ENCODE measurements at regions not wholly inside any gene's neighbourhood (a gene's known extent, or its start where the extent isn't known, plus 50 kb on each side); places are given as distances from the start of the nearest gene placed in this dataset.
A peak's percentile ranks its signal among the peaks of the same experiment; 100 is the strongest.

DNA sequence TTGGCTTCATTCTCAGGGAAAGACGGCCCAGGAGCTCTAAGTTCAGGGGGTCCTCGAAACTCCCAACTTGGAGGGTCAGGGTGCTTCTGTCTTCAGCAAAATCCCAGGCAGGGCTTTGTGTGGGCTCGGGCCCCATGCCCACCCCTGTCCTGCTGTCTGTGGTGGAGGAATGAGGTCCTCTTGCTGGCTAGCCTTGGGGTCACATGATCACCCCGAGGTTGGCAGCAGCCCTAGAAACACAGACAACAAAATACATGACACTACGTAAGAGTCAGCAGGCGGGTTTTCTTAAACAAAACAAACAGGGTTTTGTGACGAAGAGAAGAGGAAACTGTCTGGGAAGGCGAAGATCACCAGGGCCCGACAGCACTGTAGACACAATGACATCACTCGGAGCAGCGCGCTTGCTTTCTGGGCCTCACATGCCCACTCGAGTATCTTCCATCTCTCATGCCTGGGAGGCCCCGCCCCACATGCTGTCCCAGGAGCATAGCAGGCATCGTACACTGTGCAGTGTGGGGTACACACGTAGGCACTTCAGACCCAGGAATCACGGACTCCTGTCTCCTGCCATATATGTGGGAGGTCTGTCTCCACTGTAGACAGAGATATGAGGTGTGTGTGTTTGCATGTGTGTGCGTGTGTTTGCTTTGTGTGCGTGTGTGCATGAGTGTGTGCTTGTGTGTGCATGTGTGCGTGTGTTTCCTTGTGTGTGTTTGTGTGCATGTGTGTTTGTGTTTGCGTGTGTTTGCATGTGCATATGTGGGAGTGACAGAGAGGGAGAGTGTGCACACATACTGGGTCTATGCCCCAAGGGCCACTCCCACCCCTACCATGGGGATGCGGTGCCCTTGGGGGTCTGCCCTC, 94.7 kb downstream of the SIK1 start:
- no peak for DNase-seq

DNA sequence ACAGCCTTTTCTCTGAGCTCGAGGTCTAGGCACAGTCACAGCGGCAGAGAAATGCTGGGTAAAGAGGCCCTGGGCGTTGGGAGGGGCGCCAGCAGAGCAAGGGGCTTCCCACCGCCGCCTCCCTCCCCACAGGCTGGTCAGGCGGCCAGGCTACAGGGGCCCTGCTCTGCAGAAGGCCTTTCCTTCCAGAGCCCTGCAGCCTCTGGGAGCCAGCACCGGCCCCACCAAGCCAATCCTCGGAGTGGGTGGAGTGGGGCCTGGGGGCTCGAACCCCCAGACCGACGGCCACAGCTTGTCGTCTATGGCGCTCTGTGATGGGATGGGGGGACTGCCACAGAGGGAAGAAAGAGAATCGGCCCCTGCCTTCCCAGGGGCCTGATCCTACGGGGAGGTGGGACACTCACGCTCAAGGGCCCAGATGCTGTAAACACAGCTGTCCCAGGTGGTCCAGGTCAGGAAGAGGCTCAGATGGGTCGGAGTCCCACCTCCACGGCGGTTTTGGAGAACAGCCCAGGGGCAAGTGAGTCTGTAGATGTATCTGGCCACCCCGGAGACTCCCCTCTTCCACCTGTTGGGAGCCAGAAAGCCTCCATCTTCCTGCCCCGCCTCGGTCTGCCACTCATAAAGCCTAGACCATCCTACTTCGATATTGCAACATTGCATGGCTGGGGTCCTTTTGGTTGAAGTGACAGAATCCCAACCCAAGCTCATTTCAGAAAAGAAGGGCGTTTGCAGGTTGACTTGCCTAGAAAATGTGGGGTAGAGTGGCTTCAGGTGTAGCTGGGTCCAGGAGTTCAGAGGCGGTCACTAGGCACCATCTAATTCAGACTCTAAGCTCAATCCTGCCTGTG, 95.6 kb downstream of the SIK1 start:
- DNase-seq, result no peak

DNA sequence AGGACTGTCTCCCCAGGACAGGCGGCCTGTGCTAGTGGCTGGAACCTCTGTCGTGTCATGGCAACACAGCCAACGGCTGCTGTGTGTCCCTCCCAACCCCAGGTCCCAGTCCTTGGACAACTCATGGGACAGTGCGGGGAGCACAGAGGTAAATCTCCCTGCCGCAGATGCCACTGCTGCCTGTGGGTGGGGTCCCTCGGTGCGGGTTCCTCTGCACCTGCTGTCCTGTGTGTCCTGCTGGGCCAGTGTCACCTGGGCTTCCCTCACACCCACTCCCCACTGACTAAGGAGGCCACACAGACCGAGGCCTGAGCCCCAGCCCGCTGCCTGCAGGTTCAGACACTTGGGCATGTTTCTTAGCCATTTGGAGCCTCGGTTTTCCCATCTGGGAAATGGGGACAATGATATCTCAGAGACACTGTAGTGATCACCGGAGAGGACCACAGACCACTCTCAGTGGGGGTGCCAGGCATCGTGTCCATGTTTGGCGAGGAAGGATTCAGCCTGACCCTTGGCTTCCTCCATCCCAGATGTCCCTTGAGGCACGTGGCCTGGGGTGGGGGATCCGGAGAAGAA, 96.5 kb downstream of the SIK1 start:
- no peak for DNase-seq

DNA sequence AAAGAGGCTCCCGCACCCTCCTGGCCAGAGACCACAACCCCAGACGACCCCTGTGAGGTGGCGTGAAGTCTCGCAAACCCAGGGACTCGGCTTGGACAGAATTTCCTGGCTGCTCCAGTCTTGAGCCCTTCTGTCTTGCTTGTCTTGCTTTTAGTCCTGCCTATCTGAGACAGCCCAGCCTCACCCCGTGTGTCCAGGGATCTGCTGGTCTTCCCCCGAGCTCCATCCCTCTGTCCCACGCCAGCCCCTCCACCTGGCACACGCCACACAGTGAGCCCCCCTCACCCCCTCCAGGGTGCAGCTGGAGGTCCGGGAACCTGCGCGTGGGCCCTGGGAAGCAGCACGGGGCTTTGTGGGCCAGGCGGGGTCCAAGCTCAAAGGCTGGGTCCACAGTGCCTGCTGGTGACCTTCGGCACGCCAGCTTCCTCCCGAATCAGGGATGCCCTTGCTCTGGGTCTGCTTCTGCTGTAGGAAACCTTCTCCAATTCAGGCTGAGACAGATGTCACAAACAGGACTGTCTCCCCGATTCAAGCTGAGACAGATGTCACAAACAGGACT, 97.1 kb downstream of the SIK1 start:
- no peak for DNase-seq

DNA sequence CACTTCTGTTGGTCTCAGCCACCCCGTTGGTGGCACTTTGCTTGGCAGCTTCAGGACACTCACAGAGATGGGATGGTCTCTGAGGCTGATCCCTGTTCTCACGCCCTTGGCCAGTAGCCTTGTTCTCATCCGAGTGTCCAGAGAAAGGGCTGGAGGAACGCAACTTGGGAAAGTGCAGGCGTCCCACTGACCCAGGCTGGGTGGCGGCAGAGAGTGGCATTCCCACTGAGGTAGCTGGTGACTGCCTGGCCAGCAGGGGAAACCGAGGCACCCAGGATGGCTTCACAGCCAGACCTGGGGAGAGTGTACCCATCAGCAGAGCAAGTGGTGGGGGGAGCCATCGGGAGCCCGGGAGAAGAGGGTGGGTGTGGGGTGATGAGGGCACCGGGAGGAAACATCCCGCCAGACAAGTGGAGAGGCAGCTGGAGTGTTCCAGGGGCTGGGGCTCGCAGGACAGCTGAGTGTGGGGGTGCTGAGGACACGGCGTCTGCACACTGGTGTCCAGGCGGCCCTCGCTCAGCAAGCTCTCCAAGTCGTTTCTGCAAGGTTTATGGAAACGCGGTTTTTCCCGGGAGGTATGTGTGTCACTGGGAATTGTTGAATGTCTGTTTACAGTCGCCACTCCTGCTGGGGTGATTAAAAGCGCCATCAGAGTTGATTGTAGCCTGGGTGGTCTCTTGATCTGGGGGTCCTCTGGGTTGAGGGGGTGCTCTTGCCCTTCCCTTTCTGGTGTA, 97.8 kb downstream of the SIK1 start:
- DNase-seq, result no peak

DNA sequence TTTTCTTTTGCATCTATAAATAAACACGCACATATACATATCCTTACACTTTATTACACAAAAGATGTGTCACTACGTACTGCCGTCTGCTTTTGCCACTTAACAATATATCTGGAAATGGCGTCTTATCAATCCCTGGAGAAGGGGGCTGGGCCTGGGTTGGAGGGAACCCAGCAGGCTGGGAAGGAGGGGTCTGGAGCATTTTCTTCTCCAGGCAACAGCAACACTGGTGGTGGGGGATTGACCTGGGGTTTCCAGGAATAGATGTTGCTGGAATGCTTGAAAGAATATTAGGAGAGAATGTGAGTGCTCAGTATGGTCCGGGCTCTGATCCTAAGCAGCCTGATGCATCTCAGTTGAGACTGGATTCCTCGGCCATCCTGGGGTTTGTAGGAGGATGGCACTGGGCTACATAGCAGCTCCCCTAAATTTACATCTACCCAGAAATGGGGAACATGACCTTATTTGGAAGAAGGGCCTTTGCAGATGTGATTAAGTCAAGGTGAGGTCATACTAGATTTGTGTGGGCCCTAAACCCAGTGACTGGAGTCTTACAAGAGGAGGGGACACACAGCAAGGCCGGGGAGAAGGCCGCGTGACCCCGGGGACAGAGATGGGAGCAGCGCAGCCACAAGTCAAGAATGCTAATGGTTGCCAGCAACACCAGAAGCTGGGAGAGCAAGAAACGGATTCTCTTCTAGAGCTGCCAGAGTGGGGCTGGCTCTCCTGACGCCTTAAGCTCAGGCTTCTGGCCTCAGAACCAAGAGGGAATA, 98.6 kb downstream of the SIK1 start:
- no peak for DNase-seq

DNA sequence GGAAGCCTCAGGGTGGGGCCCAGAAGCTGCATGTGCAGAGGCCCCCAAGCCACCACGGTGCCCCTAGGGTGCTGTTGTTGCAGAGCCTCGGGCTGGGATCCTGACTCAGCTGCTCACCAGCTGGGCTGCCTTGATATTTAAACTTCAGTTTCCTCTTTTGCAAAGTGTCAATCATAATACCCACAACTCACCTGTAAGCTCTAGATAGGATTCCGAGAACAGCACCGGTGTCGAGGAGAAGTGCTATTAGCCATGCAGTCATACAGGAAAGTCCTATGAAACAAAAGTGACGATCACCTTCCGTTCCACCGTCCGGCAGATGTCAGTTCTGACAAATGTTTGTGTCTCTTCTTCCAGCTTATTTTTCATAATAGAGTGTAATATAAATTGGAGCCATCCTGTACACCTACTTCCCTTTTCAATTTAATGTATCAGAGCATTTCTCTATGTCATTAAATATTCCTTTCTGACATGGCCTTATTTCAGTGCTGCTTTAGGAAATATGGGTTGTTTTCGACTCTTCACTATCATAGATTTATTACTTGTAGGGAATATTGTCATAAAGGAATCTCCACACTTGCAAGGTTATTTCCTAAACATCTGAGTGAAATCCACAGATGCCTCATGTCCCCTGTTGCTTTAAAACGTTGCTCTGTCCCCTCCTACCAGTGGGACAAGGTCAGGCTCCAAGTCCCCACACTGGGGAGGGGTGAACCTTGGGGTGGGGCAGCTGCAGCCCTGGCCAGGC, 100.8 kb downstream of the SIK1 start:
- no peak for DNase-seq

DNA sequence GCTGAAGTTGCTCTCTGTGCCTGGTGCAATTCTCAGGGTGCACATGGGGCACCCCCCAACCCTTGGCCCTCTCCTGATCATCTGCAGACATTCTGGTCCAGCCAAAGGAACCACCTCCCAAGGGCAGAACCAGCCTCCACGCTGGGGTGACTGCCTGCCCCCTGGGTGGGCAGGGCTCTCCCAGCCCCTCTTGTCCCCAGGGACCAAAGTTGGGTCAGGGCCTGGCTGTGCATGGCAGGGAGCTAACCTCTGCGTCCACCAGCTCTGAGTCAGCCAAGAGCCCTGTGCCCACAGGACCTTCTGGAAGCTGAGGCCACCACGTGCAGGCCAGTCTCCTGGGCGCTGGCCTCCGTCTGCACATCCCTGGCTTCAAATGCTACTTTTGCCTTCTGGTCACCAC, 101.9 kb downstream of the SIK1 start:
- DNase-seq, result no peak

DNA sequence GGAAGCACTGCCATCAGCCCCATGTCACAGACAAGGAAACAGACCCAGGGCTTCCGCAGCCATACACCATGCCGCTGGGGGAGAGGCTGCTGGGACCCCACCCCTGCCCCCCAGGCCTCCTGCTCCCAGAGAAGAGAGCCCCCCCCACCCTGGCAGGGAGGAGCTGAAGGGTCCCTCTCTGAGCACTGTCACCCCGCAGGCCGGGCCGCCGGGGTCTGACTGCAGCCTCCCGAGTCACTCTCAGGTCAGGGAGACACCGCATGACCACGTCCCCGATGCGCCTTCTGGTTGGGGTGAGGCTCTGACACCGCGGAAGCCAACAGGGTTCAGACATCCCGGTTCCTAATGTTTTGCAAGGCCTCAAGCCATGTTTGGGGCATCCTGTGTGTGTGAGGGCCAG, 102.3 kb downstream of the SIK1 start:
- no peak for DNase-seq

DNA sequence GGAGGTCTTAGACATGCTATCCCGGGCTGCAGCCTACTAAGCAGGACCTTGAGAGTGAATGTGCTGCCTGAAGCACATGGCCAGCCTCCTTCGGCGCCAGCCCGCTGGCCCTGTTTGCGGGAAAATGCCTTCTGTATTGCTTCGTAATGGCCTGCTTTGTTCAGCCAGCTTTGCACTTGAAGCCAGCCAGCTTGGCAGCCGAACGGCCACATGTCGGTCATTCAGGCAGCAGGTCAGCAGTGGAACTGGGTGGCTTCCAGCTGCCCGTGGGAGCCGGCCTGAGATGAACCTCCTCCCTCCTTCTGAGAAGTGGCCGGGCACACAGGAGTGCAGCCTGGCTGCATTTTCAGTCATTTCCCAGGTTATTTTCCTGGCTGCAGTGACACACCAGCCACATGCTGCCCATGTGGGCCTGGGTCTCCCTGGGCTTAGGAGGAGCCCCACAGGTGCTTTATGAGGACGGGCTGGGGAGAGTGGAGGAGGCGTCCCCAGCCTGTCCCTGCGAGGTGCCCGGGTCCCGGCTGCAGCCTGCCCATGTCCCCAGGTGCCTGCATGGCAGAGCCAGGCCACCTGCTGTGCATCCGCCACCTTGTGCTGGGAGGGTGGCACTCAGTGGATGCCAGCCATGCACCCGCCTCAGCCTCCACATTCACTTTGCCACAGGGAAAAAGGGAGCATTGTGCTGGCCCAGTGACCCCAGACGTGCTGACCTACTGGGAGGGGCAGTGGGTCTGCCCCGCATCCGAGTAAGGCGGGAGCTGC, 103.5 kb downstream of the SIK1 start:
- no peak for DNase-seq

DNA sequence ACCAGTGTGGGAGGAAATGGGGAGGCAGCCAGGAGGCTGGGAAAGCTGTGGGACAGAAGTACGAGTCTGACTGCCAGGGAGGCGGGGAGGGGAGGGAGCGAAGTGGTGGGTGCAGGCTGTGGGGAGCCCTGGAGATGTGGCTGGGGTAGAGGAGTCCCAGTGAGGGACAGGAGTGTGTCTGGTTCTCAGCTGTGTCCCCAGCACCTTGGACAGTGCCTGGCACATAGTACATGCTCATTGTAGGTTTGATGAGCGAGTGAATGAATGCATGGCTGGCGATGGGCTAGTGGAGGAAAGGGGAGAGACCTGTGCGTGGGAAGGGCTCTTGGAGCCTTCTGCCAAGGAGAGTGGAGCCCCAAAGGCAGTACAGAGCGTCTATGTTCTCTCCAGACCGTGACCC, 104.1 kb downstream of the SIK1 start:
- DNase-seq, result no peak

DNA sequence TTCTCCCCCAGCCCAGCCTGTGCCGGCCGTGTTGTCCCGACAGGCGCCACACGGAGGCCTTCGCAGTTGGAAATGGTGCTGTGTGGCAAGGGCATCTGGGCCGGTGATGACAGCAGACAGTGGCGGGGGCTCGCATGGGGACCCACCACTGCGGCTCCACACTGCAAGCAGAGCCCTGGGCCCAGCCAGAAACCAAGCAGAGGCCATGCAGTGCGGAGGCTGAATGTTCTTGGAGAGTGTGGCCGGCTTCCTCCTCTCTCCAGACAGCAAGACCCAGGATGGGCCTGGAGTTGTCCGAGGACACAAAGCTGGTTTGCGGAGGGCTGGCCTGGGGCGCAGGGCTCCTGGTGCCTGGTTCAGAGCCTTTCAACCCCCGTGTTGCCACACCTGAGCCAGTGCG, 104.6 kb downstream of the SIK1 start:
- no peak for DNase-seq

DNA sequence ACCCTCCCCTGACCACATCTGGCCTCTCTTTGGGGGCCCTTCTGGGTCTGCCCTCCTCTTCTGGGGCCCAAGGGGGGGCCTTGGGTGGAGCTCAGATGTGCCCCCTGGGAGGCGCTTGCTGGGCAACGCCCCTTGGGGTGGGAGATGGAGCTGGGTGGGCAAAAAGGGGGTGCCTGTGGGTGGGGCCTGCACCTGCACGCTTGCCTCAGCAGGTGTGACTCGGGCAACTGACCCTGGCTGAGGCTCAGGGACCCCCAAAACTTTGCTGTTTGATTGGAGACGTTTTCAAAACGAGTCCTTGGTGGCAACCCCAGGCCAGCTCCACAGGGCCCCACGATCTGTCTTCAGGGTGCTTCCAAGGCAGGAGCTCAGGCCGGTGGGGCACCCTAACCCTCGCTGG, 105.3 kb downstream of the SIK1 start:
- no peak for DNase-seq

DNA sequence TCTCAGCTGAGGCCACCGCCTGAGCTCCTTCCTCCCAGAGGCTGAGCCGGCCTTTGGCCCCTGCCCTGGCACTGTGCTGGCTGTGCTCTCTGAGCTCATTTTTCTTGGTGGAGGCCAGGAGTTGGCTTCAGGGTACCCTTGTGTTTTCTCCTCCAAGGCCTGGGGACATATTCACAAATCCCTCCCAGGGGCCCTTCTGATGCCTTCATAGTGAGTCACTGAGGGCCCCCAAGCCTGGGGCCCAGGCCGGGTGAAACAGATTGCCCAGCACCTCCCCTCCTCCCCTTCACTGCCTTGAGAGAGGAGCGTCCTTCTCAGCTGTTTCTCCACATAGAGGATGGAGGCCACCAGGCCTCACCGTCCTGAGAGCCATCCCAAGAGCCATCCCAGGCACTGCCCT, 105.8 kb downstream of the SIK1 start:
- no peak for DNase-seq

DNA sequence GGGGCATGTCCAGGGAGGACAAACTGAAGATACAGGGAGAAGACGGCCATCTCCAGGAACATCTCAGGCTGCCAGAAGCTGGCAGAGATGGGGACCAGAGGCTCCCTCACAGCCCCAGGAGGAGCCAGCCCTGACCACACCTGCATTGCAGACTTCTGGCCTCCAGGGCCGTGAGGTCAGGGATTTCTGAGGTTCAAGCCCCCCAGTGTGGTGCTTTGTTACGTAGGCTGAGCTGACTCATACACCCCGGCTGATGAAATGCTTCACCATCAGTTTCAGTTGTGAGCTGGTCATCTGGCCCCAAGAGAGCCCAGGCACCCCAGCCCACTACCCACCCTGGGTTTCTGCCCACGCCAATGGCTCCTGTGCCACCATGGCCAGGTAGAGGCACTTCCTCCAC, 106.4 kb downstream of the SIK1 start:
- no peak for DNase-seq

DNA sequence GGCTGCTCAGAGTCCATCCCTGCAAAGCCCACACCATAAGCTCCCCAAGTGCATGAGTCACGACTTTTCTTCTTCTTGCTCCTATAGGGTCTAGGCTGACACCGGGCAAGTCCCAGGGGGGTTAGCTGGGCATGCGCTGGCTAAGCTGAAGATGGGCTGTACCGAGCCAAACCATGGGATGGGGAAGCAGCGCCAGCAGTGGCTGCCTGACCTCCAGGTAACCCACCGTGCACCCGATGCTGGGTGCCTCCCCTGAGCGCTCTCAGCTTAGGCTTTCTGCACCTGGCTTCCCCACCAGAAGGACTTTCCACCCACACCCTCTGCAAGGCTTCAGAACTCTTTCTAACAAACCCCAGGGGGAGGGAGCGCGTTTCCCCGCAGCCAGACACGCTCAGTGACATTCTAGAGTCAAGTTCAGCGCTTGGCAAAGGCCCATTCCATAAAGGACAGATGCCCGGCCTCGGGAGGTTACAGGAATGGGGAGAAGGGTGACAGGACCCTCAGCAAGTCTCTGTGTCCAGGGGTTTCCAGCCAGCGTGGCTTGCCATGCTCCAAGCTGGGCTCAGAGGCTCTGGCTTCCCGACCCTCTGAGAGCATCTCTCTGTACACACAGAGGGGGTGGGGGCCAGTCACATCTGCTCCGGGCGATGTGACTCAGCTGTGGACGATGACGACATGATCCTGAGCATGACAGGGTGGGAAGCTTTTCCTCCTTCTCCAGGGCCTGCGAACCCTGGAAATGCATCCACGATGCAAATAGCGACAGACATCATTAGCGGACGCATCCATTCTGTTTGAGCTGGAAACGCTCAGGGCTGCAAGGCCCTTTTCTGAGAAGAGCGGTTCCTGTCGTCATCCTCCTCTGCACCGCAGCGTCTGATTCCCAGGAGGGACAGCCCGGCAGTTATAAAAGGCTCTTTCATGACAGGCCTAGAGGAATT, 107.8 kb downstream of the SIK1 start:
- DNase-seq, result peak; percentile 81

DNA sequence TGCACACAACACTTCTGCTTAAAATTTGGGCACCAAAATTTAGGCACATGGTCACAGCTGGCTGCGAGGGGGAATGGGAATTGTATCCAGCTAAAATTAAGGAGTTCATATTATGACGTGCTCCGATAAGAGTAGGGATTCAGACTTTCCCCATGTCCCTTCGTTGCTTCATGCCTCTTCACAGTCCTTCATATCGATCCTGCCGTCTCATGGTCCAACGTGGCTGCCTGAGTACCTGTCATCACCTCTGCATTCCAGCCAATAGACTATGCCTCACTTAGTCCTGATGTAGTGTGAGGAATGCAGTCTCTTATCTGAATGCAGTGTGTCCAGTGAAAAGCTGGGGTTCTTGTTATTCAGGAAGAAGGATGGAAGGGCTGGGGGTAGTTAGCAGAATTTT, 108.6 kb downstream of the SIK1 start:
- DNase-seq, result no peak

DNA sequence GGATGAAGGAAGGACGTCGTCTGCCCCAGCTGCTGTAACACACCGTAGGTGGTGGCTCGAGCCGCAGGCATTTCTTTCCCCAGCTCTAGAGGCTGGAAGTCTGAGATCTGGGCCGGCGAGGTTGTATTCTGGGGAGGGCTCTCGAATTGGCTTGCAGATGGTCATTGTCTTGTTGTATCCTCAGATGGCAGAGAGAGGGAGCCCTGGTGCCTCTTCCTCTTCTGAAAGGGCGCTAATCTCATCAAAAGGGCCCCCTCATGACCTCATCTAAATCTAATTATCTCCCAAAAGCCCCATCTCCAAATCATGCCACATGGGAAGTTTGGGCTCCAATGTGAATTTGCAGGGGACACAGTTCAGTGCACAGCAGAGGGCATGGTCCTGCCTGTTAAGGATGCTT, 109.0 kb downstream of the SIK1 start:
- DNase-seq, result no peak

DNA sequence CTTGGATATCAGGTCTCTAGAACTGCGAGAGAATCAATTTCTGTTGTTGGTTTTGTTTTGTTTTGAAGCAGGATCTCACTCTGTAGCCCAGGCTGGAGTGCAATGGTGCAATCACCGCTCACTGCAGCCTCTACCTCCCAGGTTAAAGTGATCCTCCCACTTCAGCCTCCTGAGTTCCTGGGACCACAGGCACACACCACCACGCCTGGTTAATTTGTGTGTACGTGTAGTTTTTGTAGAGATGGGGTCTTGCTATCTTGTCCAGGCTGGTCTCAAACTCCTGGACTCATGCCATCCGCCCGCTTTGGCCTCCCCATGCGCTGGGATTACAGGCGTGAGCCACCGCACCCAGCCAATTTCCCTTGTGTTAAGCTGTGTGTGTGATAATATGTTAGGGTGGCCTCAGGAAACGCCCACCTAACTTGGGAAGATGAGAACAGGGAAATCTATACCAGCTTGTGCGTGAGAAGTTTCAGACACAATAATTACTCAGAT, 109.6 kb downstream of the SIK1 start:
- no peak for DNase-seq
